ENCODE measurements at regions not wholly inside any gene's neighbourhood (a gene's known extent, or its start where the extent isn't known, plus 50 kb on each side); places are given as distances from the start of the nearest gene placed in this dataset.

GRCh38 chr11:92464822-92465221 lies 240.2 kb downstream of the FAT3 start:
- TF ChIP-seq CTCF (conservative IDR thresholded peaks at IDR 0.05 in 1 of 2, IDR thresholded peaks at IDR 0.05 in 1 of 2; ENCODE audit: low read depth in 1 of 2, low read length in 2 of 2) = no peak
- TF ChIP-seq EZH2 (IDR thresholded peaks at IDR 0.05; ENCODE audit: low read length, missing control alignments) = no peak
